ENCODE measurements at regions not wholly inside any gene's neighbourhood (a gene's known extent, or its start where the extent isn't known, plus 50 kb on each side); places are given as distances from the start of the nearest gene placed in this dataset.

- TF ChIP-seq, protein P1, sequence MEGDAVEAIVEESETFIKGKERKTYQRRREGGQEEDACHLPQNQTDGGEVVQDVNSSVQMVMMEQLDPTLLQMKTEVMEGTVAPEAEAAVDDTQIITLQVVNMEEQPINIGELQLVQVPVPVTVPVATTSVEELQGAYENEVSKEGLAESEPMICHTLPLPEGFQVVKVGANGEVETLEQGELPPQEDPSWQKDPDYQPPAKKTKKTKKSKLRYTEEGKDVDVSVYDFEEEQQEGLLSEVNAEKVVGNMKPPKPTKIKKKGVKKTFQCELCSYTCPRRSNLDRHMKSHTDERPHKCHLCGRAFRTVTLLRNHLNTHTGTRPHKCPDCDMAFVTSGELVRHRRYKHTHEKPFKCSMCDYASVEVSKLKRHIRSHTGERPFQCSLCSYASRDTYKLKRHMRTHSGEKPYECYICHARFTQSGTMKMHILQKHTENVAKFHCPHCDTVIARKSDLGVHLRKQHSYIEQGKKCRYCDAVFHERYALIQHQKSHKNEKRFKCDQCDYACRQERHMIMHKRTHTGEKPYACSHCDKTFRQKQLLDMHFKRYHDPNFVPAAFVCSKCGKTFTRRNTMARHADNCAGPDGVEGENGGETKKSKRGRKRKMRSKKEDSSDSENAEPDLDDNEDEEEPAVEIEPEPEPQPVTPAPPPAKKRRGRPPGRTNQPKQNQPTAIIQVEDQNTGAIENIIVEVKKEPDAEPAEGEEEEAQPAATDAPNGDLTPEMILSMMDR (IDR thresholded peaks at IDR 0.05), result no peak
- TF ChIP-seq POLR2A (IDR thresholded peaks at IDR 0.05; ENCODE audit: low read length) (no peak), EP300 (IDR thresholded peaks at IDR 0.05) (no peak), ZFP36 (IDR thresholded peaks at IDR 0.05; ENCODE audit: borderline replicate concordance, partially characterized antibody) (no peak)
- TF ChIP-seq, protein P2, sequence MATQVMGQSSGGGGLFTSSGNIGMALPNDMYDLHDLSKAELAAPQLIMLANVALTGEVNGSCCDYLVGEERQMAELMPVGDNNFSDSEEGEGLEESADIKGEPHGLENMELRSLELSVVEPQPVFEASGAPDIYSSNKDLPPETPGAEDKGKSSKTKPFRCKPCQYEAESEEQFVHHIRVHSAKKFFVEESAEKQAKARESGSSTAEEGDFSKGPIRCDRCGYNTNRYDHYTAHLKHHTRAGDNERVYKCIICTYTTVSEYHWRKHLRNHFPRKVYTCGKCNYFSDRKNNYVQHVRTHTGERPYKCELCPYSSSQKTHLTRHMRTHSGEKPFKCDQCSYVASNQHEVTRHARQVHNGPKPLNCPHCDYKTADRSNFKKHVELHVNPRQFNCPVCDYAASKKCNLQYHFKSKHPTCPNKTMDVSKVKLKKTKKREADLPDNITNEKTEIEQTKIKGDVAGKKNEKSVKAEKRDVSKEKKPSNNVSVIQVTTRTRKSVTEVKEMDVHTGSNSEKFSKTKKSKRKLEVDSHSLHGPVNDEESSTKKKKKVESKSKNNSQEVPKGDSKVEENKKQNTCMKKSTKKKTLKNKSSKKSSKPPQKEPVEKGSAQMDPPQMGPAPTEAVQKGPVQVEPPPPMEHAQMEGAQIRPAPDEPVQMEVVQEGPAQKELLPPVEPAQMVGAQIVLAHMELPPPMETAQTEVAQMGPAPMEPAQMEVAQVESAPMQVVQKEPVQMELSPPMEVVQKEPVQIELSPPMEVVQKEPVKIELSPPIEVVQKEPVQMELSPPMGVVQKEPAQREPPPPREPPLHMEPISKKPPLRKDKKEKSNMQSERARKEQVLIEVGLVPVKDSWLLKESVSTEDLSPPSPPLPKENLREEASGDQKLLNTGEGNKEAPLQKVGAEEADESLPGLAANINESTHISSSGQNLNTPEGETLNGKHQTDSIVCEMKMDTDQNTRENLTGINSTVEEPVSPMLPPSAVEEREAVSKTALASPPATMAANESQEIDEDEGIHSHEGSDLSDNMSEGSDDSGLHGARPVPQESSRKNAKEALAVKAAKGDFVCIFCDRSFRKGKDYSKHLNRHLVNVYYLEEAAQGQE (IDR thresholded peaks at IDR 0.05), result no peak
Observed at GRCh38 chr22:34319346-34319745, 399.1 kb upstream of the LARGE1 start.
